Stimulated activated CD8-positive, alpha-beta memory T cell treated with anti-CD3 and anti-CD28 coated beads, Interleukin-12 subunit alpha, Interleukin-12 subunit beta, amount 100 ng/mL, for 4 hours (primary cell): ENCODE measurements at regions not wholly inside any gene's neighbourhood (a gene's known extent, or its start where the extent isn't known, plus 50 kb on each side); places are given as distances from the start of the nearest gene placed in this dataset.

Experiments used
- DNase-seq: peaks from one replicate; pipeline ENCODE4 v3.0.0-alpha.2; 2020; ENCODE audit warnings: low read depth

DNA sequence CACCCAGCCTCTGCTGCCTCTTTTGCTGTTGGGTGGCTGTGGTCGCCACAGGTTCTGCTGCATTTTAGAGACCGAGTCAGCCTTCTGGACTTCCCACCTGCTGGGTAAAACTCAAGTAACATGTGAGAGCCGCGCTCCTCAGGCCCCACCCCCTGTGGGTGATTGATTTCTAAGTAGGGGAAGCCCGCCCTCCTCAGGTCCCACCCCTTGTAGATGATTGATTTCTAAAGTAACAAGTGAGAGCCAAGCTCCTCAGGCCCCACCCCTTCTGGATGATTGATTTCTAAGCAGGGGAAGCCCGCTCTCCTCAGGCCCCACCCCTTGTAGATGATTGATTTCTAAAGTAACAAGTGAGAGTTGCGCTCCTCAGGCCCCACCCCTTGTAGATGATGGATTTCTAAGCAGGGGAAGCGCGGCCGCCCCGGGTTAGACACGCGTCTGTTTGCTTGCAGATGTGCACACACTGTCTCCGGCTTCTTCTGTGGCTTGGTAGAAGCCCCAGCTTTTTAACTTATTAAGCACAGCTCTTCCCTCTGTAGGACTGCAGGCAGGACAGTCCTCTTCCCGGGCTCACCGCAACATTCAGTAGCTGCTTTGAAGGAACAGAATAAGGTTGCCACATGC is 83.4 kb downstream of the FAM43A start:
- DNase-seq = peak; percentile 76

DNA sequence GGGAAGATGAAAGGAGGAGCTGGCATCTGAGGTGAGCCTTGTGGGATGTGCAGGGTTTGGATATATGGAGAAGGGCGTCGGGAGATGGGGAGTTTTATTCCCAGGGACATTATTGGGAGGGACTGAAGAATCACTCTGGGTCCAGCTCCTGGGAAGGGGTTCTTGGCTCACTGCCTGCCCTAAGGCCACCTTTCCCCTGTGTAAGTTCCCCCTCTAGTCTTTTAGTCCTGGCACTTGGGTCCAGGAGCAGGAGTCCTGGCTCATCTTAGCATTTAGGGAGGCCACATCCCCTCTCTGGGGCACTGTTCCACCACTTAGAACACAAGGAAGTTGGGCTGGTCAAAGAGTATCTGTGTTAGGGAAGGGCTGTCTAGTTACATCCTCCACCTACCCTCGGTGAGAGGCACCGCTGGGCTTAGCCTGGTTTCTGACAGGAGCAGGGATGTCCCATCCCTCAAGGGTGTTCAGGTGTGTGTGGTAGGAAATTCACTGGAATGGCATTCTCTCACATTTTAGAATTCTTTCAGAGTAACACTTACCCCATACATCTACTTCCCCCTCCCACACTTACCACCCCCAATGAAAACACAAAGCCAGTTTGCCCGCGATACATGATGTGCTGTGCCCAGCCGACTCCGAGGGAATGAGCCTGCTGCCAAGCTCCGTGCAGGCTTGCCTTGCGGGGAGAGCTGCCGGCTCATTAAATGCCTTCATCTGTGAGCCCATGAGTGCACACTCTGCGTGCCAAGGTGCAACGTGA is 86.7 kb downstream of the FAM43A start:
- no peak for DNase-seq

DNA sequence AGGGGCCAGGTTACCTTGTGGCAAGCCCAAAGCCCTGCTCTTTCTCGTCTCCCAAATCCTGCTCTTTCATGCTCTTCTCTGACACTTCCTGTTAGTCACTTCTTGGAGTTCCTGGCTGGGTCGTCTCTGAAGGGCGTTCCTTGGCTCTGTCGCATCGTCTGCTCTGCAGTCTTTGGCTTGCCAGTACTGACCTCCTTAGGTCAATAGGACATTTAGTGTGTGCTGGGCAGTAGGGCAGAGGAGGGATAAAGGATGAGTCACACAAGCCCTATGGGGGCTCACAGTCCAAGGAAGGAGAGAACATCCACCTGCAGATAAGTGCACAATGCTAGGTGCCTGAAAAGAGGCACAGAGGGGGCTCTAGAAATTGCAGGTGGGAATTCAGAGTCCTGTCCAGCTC is 87.5 kb downstream of the FAM43A start:
- no peak for DNase-seq

DNA sequence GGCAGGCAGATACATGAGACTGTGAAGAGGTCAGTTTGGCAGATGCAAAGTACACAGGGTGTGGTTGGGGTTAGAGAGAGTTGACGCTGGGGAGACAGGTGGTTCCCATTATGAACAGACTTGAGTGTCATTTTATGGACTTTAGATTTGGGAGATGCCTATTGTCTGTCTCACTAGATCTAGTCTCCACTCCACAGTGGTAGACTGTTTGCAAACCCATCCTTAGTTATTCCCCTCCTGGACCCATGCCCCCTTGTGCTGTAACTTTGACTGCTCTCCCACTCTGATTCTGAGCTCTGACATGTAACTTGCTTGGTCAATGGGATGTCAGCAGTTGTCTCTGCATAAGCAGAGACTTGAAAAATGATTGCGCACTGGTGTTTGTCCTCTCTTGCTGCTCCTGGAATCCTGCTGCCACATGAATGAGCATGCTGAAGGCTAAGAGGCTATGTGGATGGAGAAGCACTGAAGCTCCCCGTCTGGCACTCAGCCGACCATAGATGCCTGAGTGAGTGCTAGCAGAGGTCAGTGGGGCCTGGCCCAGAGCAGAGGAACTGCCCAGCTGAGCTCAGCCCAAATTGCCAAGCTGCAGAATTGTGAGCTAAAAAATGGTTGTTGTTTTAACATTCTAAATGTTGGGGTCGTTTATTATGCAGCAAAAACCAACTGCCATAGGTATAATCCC is 88.2 kb downstream of the FAM43A start:
- no peak for DNase-seq

DNA sequence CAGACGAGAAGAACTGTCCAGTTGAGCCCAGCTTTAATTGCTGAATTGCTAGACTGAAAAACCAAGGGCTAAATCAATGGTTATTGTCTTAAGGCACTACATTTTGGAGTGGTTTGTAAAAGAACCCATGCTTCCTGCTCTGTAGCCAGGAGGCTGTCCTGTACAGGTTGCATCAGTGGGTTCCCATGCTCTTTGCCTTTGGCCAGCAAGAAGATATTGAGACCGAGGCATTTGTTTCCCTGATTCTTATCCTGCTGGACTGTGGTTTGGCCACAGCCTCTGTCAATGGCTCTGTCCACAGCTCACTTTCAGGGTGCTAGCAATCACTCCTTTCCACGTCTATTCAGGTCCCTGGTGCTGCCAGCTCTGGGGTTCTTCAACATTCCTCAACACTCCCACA is 89.6 kb downstream of the FAM43A start:
- DNase-seq = no peak

DNA sequence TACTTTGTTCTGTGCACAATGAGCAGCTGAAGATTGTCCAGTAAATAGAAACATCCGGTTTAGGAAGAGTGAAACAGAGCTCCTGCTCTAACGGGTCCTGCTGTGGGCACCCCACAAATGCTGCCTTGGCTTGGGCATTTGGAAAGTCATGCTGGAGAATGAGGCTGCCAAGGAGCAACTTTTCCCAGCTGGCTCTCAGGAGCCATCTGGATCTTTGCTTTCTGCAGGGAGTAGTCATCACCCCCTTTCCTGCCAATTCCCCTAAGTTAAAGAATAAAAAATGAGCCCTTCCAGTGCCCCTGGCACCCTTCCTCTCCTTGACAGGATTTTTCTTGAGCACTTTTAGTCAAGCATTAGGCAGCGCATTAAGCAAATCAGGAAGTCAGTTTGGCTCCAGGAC is 90.0 kb downstream of the FAM43A start:
- DNase-seq = no peak

DNA sequence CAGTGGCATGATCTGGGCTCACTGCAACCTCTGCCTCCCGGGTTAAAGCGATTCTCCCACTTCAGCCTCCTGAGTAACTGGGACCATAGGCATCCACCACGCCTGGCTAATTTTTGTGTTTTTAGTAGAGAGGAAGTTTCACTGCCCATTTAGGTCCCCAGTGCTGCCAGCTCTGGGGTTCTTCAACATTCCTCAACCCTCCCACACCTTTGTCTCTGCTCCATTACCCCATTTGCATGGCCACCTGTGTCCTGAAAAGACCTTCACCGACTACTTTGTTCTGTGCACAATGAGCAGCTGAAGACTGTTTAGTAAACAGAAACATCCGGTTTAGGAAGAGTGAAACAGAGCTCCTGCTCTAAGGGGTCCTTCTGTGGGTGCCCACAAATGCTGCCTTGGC is 92.0 kb downstream of the FAM43A start:
- DNase-seq = no peak

DNA sequence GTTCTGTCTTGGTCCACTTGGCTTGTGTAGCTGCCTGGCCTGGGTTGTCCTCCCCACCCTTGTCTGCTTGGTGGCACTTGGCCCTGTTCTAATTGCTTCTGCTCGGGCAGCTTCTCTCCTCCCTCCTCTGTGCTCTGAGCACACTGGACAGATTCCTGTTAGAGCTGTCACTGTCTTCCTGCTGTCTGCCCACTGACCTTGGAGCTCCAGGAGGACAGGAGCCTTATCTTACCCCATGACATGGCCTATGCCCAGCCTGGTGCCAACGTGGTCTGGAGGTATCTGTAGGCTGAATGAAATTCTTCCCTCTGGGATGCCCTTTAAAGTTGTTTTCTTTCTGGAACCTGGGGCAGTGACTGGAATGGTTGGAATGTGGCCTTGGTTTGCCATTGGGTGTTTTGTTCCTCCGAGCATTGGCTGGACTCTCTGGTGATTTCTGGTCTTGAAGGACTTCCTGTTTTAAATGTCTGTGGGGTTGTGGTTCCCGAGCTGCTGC is 94.1 kb downstream of the FAM43A start:
- DNase-seq = no peak

DNA sequence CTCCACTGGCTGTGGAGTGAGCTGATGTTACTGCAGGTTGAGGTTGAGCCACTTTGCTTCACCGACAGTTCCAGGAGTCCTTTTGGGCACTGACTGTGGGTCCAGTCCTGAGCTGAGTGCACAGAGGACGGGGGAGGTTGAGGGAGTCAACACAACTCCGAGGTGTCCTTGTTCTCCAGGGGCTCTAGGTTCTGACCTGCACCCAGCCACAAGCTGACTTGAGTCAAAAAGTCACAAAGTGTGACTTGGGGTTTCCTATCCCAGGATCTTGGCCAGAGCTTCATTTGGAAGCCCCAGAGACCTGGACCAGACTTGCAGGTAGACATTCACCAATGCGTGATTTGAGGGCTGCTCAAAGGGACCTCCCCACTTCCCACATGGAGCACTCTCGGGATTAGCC is 95.0 kb downstream of the FAM43A start:
- no peak for DNase-seq

DNA sequence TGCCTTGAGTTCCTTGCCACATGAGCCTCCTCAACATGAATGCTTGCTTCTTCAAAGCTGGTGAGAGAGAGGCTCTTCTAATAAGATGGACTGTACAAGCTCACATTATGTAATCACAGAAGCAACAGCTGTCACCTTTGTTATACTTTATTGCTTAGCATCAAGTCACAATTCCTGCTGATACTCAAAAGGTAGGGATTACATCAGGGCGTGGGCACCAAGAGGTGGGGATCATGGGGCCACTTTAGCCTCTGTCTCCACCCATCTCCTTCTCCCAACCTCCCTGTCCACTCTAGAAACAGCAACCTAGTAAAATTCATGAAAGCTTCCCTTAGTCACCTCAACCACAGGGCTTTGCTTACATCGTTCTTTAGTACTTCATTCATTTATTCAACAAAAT is 95.9 kb downstream of the FAM43A start:
- no peak for DNase-seq

DNA sequence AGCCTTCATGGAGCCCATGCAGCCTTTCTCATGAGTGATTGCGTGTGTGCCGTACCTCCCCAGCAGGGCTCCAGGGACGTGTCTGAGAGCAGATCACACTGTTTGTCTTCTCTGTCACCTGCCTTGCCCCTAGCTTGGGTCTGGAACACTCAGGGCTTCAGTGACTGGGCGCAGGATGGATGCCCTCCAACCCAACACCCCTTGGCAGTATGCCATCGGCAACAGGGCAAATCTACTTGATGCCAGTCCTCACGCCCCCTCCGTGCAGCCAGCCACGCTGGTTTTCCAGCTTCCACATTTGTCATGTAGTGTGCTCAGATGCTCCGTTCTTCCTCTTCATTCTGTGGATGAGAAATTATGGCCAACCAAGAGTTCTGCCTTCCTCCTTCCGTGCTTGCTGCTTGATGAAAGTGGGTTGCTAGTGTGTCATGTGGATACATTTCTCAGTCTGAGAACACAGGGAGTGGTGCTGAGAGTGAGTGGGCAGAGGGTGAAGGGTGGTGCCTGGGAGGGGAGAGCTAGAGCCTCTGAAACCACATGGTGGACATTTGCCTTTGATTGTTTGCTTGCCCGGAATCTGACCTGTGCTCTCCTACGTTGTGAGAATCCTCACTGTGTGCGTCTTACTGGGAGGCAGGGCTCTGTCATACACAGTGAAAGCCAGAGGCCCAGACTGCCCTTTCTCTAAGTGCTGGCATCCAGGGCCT is 97.2 kb downstream of the FAM43A start:
- no peak for DNase-seq

DNA sequence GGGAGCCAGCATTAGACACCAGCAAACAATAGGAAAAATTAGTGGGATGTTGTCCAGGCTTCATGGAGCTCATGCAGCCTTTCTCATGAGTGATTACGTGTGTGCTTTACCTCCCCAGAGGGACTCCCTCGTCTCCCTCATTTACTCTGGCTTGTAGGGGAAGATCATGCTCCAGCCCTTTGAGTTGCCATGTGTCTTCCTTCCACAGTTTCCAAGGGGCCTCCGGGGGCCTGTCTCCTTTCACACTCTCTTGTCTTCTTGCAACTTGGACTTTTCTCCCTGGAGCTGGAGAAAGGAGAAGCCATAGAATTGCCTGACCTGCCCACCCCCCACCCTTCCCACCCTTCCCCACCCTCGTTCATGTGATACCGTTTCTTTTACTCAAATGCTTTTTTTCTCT is 98.7 kb downstream of the FAM43A start:
- no peak for DNase-seq

DNA sequence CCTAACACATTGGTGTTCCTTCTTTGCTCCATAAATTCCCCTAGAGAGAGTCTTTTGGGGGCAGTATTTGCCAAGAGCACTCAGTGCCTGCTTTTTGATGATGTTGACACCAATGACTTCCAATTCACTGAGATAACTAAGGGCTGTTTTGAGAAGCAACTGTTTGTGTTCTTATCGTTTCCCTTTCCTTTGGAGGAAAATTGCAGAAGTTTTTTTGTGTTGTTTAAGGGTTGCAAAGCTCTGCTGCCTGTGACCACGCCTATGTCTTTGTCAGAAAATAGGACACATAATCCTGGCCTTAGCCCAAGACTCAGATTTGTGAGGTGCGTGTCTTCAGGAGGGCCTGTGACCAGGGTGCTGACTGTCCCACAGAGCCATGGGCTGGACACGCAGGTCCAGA is 99.6 kb downstream of the FAM43A start:
- DNase-seq = no peak

DNA sequence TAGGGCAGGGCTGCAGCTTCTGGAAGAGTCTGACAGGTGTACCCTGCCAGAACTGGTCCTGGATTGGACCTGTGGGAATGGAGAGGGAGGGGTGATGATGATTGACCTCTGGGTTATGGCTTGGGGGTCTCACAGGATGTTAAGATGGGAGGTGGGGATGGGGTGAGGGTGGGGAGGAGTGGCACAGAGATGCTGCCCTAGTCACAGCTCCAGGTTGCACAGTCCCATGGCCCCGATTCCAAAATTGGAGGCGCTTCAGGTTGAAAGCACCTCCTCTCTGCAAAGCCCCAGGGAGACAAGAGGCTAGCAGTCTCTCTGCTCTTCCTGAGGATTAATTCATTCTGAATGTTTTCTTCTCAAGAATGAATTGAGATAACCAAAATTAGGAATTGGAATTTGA is 101.4 kb downstream of the FAM43A start:
- no peak for DNase-seq

DNA sequence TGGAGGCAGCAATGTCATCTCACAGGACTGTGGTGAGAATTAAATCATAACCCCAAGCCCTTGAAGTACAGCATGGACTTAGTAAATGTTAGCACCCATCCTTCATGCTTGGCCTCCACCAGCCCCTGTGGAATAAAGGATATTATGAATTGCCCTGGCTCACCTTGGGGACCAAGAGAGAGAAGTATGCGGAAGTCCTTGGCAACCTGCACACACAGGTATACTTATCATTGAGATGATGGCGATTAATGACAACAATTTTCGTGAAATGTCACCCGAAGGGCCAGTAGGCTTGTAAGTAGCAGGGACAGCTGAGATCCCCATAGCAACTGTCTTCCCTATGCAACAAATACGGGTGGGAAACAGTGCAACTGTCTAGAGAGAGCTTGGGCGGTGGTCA is 102.0 kb downstream of the FAM43A start:
- no peak for DNase-seq

DNA sequence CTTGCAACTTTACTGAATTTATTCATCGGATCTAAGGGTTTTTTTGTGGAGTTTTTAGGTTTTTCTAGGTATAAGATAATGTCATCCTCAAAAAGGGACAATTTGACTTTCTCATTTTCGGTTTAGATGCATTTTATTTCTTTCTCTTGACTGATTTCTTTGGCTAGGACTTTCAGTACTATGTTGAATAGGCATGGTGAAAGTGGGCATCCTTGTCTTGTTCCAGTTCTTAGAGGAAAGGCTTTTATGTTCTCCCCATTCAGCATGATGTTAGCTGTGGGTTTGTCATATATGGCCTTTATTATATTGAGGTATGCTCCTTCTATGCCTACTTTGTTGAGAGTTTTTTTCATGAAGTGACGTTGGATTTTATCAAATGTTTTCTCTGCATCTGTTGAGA is 106.7 kb downstream of the FAM43A start:
- DNase-seq = no peak

DNA sequence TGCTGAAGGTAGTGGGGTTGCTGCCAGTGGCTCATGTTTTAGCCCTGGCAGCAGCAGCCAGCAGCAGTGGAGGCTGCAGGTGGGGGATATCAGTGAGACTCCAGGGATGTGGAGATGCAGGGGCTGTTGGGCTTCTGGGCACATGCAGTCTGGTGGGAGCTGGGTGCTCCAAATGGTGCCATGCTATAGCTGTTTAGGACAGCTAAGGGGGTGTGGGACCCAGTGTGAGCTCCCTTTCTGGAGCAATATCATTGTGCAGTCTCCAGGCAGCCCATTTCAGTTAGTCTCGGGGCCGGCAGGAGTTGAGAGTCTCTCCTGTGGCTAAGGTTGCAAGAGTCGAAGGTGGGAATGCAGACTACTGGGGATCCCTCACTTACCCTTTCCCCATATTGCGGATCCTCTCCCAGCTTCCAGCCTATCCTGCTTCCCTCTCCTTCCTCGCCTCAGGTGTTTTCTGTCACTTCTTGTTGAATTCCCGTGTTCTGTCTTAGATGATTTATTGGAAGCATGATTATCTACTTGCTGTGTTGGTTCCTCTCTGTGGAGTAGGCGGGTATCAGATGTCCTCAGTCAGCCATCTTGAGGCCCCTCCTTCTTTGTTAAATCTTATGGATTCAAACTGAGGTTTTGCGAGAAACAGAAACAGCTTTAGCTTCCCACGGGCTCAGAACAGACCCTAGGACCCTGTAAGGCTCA is 112.0 kb downstream of the FAM43A start:
- DNase-seq = no peak

DNA sequence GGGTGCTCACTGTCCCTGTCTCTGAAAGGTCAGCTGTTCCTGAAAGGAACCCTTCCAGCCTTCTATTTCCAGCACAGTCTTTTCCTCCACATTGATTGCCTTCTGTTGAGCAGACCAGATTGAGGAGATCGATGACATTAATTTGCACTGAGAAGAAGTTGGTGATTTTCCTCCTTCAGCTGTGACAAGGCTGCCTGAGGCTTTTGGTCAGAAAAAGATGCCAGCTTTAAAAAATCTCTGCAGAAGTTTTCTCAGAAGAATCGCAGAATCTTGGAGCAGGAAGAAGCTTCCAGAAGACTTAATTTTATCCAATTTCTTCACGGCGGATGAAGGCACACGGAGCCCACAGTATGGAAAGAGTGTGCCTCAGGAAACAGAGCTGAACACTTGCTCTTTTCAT is 112.8 kb downstream of the FAM43A start:
- no peak for DNase-seq

DNA sequence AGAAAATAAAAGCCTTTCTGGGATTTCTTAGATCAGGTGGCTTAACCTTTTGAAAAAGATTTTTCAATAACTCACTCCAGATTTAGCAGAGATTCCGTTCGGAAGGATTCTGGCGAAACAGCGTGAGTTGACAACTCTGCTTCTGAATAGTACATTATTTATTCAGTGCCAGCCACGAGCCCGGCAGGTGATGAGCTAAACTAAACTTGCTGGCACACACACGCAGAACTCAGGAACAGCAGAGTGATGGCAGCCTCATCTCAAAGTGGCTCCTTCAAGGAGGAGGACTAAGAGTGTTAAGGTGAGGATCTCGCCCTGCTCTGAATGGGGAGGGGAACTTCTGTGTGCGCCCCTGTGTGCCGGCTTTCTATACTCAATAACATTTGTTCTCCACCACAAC is 114.3 kb downstream of the FAM43A start:
- no peak for DNase-seq

DNA sequence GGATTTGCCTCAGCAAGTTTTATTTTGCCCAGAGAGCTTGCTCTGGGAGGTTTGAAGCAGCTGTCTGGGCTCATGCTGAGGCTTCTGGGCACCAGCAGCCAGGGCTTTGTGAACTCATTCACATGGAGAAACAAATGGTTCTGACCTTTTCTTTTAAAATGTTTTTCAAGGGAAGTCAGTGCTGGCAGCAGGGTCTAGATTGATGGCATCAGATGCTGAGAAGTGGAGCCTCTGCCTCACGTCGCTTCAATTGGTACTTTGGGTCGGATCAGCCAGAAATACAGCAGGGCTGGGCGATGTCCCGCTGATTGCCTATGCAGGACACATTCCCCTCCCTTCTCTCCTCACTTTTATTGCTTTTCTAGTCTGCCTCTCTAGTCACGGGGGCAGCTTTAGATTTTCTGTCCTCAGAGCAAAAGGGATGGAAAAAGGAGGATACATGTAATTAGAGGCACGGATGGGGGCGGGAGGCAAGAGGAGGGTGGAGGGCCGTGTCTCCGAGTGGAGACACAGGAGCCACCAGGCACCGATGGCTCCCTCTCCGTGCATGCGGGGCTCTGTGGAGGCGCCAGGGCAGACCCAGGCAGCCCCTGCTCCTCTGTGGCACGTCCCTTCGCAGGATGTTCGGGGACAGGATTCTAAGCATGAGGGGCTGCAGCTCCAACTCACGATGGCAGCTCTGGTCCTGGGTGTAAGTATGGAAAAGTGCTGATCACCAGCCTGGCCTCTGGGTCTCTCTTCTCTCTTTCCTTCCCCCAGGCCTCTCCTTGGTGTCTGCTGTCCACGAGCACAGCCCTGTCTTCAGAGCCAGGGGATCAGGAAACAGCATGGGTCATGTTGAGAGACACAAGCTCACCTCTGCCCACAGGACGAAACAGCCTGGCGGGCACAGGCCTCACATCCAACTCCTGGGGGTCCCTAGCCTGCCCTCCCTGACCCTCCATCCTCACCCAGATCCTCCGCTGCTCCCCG is 116.1 kb downstream of the FAM43A start:
- no peak for DNase-seq

DNA sequence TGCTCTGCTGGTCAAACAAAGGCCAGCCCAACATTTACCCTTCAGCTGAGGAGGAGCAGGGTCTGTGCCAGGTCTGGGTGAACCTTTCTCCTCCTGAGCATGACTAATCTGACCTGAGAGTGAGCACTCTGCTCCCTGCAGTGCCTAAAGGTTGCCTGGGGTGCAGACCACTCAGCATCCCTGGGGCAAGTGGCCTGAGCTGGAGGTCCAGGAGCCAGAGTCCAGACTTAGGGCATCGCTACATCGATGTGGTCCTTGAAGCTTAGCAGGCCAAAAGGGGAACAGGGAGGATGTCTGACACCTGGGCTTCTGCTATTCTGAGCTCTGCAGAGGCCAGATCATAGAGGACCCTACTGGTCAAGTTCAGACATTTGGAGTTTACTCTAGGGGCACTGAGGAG is 119.1 kb downstream of the FAM43A start:
- no peak for DNase-seq
